Peyer's patch (tissue), 4 donors: ENCODE measurements at regions not wholly inside any gene's neighbourhood (a gene's known extent, or its start where the extent isn't known, plus 50 kb on each side); places are given as distances from the start of the nearest gene placed in this dataset.
"Not testable (repeated sequence)": the region's sequence is repeated elsewhere in the genome, so short reads cannot be mapped to it uniquely, and the experiment has no call there.

Experiments used
- POLR2A ChIP-seq, 2 donors: fragments of 450-650 bp; IDR thresholded peaks; one replicate each; pipeline ENCODE4 v1.5.1; 2017; ENCODE audit warnings: antibody characterized with exemption in 2 of 2, mild to moderate bottlenecking in 2 of 2, moderate library complexity in 2 of 2
- TF ChIP-seq, protein P1 (sequence below), 6 experiments: fragments of 450-650 bp in 4 of 6; fragments of 200-600 bp in 2 of 6; sonication (generic) in 1 of 6; IDR thresholded peaks; one replicate each; pipeline ENCODE4 v1.5.1; 2017 to 2019; ENCODE audit warnings: antibody characterized with exemption in 6 of 6, mild to moderate bottlenecking in 3 of 6, moderate library complexity in 1 of 6

DNA sequence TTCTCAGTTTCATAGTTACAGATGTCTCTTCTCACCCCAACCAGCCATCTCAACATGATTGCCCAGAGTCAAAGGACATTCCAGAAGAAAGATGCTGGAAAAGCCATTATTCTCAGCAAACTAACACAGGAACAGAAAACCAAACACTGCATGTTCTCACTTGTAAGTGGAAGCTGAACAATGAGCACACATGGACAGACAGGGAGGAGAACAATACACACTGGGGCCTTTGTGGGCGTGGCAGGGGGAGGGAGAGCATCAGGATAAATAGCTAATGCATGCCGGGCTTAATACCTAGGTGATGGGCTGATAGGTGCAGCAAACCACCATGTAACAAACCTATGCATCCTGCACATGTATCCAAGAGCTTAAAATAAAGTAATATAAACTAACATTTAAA is 437.8 kb upstream of the TUSC1 start:
- TF ChIP-seq, protein P1, sequence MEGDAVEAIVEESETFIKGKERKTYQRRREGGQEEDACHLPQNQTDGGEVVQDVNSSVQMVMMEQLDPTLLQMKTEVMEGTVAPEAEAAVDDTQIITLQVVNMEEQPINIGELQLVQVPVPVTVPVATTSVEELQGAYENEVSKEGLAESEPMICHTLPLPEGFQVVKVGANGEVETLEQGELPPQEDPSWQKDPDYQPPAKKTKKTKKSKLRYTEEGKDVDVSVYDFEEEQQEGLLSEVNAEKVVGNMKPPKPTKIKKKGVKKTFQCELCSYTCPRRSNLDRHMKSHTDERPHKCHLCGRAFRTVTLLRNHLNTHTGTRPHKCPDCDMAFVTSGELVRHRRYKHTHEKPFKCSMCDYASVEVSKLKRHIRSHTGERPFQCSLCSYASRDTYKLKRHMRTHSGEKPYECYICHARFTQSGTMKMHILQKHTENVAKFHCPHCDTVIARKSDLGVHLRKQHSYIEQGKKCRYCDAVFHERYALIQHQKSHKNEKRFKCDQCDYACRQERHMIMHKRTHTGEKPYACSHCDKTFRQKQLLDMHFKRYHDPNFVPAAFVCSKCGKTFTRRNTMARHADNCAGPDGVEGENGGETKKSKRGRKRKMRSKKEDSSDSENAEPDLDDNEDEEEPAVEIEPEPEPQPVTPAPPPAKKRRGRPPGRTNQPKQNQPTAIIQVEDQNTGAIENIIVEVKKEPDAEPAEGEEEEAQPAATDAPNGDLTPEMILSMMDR (IDR thresholded peaks at IDR 0.05): not testable (repeated sequence)
- not testable (repeated sequence) for TF ChIP-seq POLR2A (IDR thresholded peaks at IDR 0.05)
